ENCODE measurements at regions not wholly inside any gene's neighbourhood (a gene's known extent, or its start where the extent isn't known, plus 50 kb on each side); places are given as distances from the start of the nearest gene placed in this dataset.

DNA sequence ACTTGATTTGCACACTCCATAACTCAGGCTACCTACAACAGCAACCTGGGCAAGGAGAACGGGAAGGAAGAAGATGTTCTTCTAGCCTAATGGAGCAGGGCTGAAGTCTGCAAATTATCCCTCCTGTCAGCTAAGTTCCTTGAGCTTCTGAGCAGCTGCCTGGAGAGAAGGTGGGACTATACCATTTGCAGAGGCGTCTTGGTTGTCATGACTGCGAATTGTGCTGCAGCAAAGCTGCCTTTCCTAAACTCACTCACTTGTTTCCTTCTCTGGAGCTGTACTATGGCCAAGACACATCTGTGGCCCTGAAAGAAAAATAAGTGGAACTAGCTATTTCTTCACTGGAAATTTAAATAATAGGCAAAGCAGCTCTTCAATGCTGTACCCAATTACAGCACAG is 682.4 kb upstream of the GRIA3 start:
- in situ Hi-C loops (cut with HindIII; ENCODE audit: low sequenced_read_pairs), result no loop called here
- no peak overlapping the region for H3K4me3 ChIP-seq (ENCODE audit: low read depth, low read length)
- DNase-seq (ENCODE audit: low read depth, low spot score), result no peak
- TF ChIP-seq, protein P1, sequence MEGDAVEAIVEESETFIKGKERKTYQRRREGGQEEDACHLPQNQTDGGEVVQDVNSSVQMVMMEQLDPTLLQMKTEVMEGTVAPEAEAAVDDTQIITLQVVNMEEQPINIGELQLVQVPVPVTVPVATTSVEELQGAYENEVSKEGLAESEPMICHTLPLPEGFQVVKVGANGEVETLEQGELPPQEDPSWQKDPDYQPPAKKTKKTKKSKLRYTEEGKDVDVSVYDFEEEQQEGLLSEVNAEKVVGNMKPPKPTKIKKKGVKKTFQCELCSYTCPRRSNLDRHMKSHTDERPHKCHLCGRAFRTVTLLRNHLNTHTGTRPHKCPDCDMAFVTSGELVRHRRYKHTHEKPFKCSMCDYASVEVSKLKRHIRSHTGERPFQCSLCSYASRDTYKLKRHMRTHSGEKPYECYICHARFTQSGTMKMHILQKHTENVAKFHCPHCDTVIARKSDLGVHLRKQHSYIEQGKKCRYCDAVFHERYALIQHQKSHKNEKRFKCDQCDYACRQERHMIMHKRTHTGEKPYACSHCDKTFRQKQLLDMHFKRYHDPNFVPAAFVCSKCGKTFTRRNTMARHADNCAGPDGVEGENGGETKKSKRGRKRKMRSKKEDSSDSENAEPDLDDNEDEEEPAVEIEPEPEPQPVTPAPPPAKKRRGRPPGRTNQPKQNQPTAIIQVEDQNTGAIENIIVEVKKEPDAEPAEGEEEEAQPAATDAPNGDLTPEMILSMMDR (IDR thresholded peaks at IDR 0.05; ENCODE audit: low read depth, low read length), result no peak

DNA sequence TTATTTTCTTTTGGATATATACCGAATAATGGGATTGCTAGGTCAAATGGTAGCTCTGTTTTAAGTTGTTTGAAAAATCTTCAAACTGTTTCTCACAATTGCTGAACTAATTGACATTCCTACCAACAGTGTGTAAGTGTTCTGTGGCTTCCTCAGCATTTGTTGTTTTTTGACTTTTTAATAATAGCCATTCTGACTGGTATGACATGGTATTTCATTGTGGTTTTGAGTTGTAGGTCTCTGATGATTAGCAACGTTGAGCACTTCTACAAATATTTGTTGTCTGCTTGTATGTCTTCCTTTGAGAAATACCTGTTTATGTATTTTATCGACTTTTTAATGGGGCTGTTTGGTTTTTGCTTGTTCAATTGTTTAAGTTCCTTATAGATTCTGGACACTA is 680.1 kb upstream of the GRIA3 start:
- peak; percentile 8 for DNase-seq (ENCODE audit: low read depth, low spot score)
- H3K4me3 ChIP-seq (ENCODE audit: low read depth, low read length), result no peak overlapping the region
- TF ChIP-seq, protein P1 (IDR thresholded peaks at IDR 0.05; ENCODE audit: low read depth, low read length), result no peak
- in situ Hi-C loops (cut with HindIII; ENCODE audit: low sequenced_read_pairs), result no loop called here

DNA sequence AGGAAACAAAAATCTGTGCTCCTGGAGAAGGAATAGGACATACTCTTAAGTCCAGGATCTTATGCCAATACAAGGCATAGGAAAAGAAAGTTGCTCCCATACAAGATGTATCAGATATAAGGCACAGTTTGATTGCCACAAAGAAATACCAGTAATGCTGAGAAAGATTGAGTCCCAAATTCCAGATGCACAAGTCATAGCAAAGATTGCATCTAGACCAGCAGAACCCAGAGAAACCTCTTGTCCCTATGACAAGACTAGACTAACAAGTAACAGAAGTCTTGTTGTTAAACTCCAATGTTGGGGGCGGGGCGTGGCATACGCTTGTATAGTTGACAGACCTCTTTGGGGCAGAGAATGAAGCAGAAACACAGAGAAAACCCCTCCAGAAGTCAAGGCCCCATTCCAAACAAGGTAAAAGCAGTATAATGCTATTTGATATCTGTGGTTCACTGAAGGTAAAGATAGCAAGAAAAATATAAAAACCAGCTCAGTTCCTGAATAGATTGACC is 671.5 kb upstream of the GRIA3 start:
- in situ Hi-C loops (cut with HindIII; ENCODE audit: low sequenced_read_pairs), result no loop called here
- no peak overlapping the region for H3K4me3 ChIP-seq (ENCODE audit: low read depth, low read length)
- DNase-seq (ENCODE audit: low read depth, low spot score), result no peak
- TF ChIP-seq, protein P1 (IDR thresholded peaks at IDR 0.05; ENCODE audit: low read depth, low read length), result no peak

DNA sequence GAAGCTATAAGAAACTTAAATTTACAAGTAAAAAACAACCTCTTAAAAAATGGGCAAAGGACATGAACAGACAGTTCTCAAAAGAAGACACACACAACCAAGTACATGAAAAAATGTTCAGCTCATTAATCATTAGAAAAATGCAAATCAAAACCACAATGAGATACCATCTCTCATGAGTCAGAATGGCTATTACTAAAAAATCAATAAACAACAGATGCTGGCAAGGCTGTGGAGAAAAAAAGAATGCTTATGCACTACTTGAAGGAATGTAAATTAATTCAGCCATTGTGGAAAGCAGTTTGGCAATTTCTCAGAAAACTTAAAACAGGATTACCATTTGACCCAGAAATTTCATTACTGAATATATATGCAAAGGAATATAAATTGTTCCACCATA is 666.3 kb upstream of the GRIA3 start:
- TF ChIP-seq, protein P1 (IDR thresholded peaks at IDR 0.05; ENCODE audit: low read depth, low read length), result no peak
- DNase-seq (ENCODE audit: low read depth, low spot score), result peak; percentile 33
- no peak overlapping the region for H3K4me3 ChIP-seq (ENCODE audit: low read depth, low read length)
- in situ Hi-C loops (cut with HindIII; ENCODE audit: low sequenced_read_pairs), result no loop called here

DNA sequence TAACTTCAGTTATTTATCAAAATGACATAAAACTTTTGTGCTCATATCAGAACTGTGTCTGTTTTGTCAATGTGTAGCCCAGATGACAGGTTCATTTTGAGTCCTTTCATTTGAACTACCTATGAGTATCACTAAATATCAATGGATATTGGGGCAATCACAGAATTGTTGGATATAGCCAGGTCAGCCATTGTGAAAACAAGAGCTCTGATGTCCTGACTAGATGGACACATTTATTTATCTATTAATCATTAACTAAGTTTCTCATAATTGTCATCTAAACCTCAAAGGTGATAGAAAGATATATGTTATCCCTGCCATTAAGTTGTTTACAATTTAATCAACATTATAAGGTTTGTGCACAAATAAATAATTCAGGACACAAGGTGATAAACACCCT is 638.3 kb upstream of the GRIA3 start:
- in situ Hi-C loops (cut with HindIII; ENCODE audit: low sequenced_read_pairs), result no loop called here
- no peak overlapping the region for H3K4me3 ChIP-seq (ENCODE audit: low read depth, low read length)
- no peak for DNase-seq (ENCODE audit: low read depth, low spot score)
- TF ChIP-seq, protein P1 (IDR thresholded peaks at IDR 0.05; ENCODE audit: low read depth, low read length), result no peak

DNA sequence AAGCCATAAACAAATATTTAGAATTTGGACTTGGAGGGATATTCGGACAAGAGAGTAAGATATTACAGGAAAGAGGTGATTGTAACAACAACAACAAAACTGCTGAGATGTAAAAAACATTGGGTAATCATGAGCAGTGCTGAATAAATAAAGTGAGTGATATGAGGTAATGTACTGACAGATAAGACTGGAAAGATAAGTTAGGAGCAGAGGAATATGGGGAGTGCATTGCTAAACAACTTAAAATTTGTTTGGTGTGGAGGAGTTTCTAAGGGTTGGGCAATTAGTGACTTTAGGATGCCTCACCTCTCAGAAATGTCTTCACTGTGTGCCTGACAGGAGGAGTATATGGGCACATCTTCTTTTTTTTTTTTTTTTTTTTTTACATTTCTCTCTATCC is 637.8 kb upstream of the GRIA3 start:
- TF ChIP-seq, protein P1 (IDR thresholded peaks at IDR 0.05; ENCODE audit: low read depth, low read length), result no peak
- H3K4me3 ChIP-seq (ENCODE audit: low read depth, low read length), result no peak overlapping the region
- no peak for DNase-seq (ENCODE audit: low read depth, low spot score)
- in situ Hi-C loops (cut with HindIII; ENCODE audit: low sequenced_read_pairs), result no loop called here
